Astrocyte (in vitro differentiated cells and primary cell): ENCODE measurements at regions not wholly inside any gene's neighbourhood (a gene's known extent, or its start where the extent isn't known, plus 50 kb on each side); places are given as distances from the start of the nearest gene placed in this dataset.

Experiments used
- DNase-seq: peaks from one replicate; pipeline ENCODE4 v3.0.0-alpha.2; 2010; ENCODE audit warnings: low read depth
- FAIRE-seq: peaks from 2 replicates; lab custom pipeline; 2011; peaks lifted over from hg19 to GRCh38; lab: Jason Lieb, UNC
- H2AFZ ChIP-seq: 2 replicates; pipeline ENCODE4 v1.6.0; 2012; ENCODE audit warnings: low read depth, low read length, inconsistent platforms
- H3K27ac ChIP-seq: 2 replicates; pipeline ENCODE4 v1.5.1; 2011; ENCODE audit warnings: low read depth, low read length, inconsistent platforms
- H3K27me3 ChIP-seq: 2 replicates; pipeline ENCODE4 v1.6.0; 2011; ENCODE audit warnings: low read length, inconsistent platforms; ENCODE audit not compliant: insufficient read depth
- H3K36me3 ChIP-seq: 2 replicates; pipeline ENCODE4 v1.5.1; 2011; ENCODE audit warnings: low read length, inconsistent platforms; ENCODE audit not compliant: insufficient read depth
- H3K4me1 ChIP-seq: 2 replicates; pipeline ENCODE4 v1.5.1; 2011; ENCODE audit warnings: low read length, inconsistent platforms; ENCODE audit not compliant: insufficient read depth
- H3K4me2 ChIP-seq: 2 replicates; pipeline ENCODE4 v1.6.0; 2012; ENCODE audit warnings: low read length, inconsistent platforms
- H3K4me3 ChIP-seq: 2 replicates; pipeline ENCODE4 v1.5.1; 2011; ENCODE audit warnings: low read depth, mild to moderate bottlenecking, low read length, inconsistent platforms; ENCODE audit not compliant: insufficient read depth
- H3K79me2 ChIP-seq: 2 replicates; pipeline ENCODE4 v1.6.0; 2012; ENCODE audit warnings: mild to moderate bottlenecking, low read length, inconsistent platforms; ENCODE audit not compliant: insufficient read depth
- H3K9ac ChIP-seq: 2 replicates; pipeline ENCODE4 v1.6.0; 2012; ENCODE audit warnings: mild to moderate bottlenecking, low read length, inconsistent platforms
- H3K9me3 ChIP-seq: 2 replicates; pipeline ENCODE4 v1.5.1; 2012; ENCODE audit warnings: low read depth, mild to moderate bottlenecking, low read length, inconsistent platforms; ENCODE audit not compliant: insufficient read depth
- H4K20me1 ChIP-seq: 2 replicates; pipeline ENCODE4 v1.6.0; 2012; ENCODE audit warnings: low read length, inconsistent platforms; ENCODE audit not compliant: insufficient read depth
- H3K27ac Mint-ChIP-seq: one replicate; pipeline ENCODE4 v1.8.0; 2021; ENCODE audit warnings: mild to moderate bottlenecking, mixed read lengths; ENCODE audit not compliant: unreplicated experiment
- H3K27me3 Mint-ChIP-seq: one replicate; pipeline ENCODE4 v1.8.0; 2021; ENCODE audit warnings: low read depth, mixed read lengths; ENCODE audit not compliant: unreplicated experiment
- H3K36me3 Mint-ChIP-seq: one replicate; pipeline ENCODE4 v1.8.0; 2021; ENCODE audit warnings: low read depth, mixed read lengths; ENCODE audit not compliant: unreplicated experiment
- H3K4me1 Mint-ChIP-seq: one replicate; pipeline ENCODE4 v1.8.0; 2021; ENCODE audit warnings: low read depth, mixed read lengths; ENCODE audit not compliant: unreplicated experiment
- H3K4me3 Mint-ChIP-seq: one replicate; pipeline ENCODE4 v1.8.0; 2021; ENCODE audit warnings: mild to moderate bottlenecking, moderate library complexity, mixed read lengths; ENCODE audit not compliant: unreplicated experiment
- H3K9me3 Mint-ChIP-seq: one replicate; pipeline ENCODE4 v1.8.0; 2021; ENCODE audit warnings: mild to moderate bottlenecking, mixed read lengths; ENCODE audit not compliant: unreplicated experiment
- EZH2 ChIP-seq: IDR thresholded peaks from 2 replicates; pipeline ENCODE4 v1.6.1; 2012; ENCODE audit warnings: mild to moderate bottlenecking, low read length, inconsistent platforms; ENCODE audit not compliant: insufficient read depth
- TF ChIP-seq, protein P1 (sequence below): IDR thresholded peaks from 2 replicates; pipeline ENCODE4 v1.5.1; 2011; ENCODE audit warnings: low read depth, mild to moderate bottlenecking, inconsistent platforms, low read length, moderate library complexity; ENCODE audit not compliant: insufficient read depth

GRCh38 chr17:79519601-79520000 lies 91.2 kb downstream of the RBFOX3 start:
- H3K27ac Mint-ChIP-seq: no peak overlapping the region
- no peaks in the 10 kb centered on the region for H3K36me3 Mint-ChIP-seq
- FAIRE-seq: no peak
- Histone ChIP-seq H3K36me3 (no peaks in the 10 kb centered on the region), H4K20me1 (no peaks in the 10 kb centered on the region), H3K27ac (no peak overlapping the region), H3K4me2 (no peak overlapping the region), H3K4me1 (no peaks in the 10 kb centered on the region), H3K4me3 (no peak overlapping the region), H3K9me3 (no peaks in the 10 kb centered on the region), H3K27me3 (no peaks in the 10 kb centered on the region), H3K9ac (no peak overlapping the region), H3K79me2 (no peaks in the 10 kb centered on the region), H2AFZ (no peak overlapping the region)
- no peak for DNase-seq
- peaks cover 7% of the 10 kb centered on the region for H3K4me1 Mint-ChIP-seq
- H3K27me3 Mint-ChIP-seq: peaks cover 35% of the 10 kb centered on the region
- no peak overlapping the region for H3K4me3 Mint-ChIP-seq
- no peak for TF ChIP-seq EZH2
- TF ChIP-seq, protein P1, sequence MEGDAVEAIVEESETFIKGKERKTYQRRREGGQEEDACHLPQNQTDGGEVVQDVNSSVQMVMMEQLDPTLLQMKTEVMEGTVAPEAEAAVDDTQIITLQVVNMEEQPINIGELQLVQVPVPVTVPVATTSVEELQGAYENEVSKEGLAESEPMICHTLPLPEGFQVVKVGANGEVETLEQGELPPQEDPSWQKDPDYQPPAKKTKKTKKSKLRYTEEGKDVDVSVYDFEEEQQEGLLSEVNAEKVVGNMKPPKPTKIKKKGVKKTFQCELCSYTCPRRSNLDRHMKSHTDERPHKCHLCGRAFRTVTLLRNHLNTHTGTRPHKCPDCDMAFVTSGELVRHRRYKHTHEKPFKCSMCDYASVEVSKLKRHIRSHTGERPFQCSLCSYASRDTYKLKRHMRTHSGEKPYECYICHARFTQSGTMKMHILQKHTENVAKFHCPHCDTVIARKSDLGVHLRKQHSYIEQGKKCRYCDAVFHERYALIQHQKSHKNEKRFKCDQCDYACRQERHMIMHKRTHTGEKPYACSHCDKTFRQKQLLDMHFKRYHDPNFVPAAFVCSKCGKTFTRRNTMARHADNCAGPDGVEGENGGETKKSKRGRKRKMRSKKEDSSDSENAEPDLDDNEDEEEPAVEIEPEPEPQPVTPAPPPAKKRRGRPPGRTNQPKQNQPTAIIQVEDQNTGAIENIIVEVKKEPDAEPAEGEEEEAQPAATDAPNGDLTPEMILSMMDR: no peak
- no peaks in the 10 kb centered on the region for H3K9me3 Mint-ChIP-seq

DNA sequence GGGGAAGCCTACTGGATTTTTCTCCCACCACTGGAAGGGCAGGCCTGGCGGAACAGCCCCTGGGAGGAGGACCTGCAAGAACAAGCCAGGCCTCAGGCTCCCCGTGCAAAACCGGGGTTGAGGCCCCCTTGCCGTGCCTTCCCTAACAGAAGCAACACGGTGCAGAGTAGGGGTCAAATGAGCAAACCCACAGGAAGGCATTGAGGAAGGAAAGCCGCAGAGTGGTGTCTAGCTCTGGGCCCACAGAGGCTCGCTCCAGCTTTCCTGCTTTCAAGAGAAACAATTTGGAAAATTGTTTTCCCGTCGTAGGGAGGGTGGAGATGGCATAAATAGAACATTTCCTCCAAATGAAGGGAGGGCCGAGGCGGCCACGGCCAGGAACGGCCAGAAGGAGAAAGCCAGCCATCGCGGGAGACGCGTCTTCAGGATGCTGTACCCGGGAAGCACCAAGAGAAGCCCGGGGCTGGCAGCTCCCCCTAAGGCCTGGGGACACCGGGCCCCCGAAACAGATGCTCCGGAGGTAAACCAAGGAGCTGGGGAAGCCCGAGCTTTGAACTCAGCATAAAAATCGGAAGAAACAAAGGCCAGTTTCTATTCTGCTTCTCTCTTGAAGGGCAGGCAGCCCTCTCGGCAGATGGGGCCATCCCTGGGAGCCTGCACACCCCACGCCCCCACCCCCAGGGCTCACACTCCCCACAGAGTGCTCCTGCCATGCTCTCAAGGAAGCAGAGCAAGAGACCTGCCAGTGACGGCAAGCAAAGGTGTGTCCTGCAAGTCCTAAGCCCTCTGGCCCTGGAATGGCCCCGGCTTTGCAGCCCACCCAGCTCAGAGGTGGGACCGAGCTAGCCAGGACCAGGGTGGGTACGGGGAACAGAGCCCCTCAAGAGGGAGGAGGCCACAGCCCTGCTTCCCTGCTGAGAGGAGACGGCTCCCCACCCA lies 92.0 kb downstream of the RBFOX3 start:
- Histone ChIP-seq H2AFZ (no peak overlapping the region), H3K27ac (no peak overlapping the region), H3K4me3 (no peak overlapping the region), H3K36me3 (no peaks in the 10 kb centered on the region), H3K9ac (no peak overlapping the region), H3K79me2 (no peaks in the 10 kb centered on the region), H3K9me3 (no peaks in the 10 kb centered on the region), H3K27me3 (no peaks in the 10 kb centered on the region), H3K4me2 (no peak overlapping the region), H4K20me1 (no peaks in the 10 kb centered on the region), H3K4me1 (no peaks in the 10 kb centered on the region)
- H3K27me3 Mint-ChIP-seq: peaks cover 30% of the 10 kb centered on the region
- H3K9me3 Mint-ChIP-seq: peaks cover 5% of the 10 kb centered on the region
- DNase-seq: no peak
- H3K4me3 Mint-ChIP-seq: no peak overlapping the region
- H3K36me3 Mint-ChIP-seq: no peaks in the 10 kb centered on the region
- no peak for TF ChIP-seq EZH2
- TF ChIP-seq, protein P1: no peak
- no peak overlapping the region for H3K27ac Mint-ChIP-seq
- no peak for FAIRE-seq
- H3K4me1 Mint-ChIP-seq: peaks cover 7% of the 10 kb centered on the region
